ENCODE measurements at regions not wholly inside any gene's neighbourhood (a gene's known extent, or its start where the extent isn't known, plus 50 kb on each side); places are given as distances from the start of the nearest gene placed in this dataset.
"Not testable (repeated sequence)": the region's sequence is repeated elsewhere in the genome, so short reads cannot be mapped to it uniquely, and the experiment has no call there.

GRCh38 chr14:23829736-23830471 lies 123.7 kb upstream of the DHRS4 start:
- DNase-seq (ENCODE audit: low spot score) = no peak

DNA sequence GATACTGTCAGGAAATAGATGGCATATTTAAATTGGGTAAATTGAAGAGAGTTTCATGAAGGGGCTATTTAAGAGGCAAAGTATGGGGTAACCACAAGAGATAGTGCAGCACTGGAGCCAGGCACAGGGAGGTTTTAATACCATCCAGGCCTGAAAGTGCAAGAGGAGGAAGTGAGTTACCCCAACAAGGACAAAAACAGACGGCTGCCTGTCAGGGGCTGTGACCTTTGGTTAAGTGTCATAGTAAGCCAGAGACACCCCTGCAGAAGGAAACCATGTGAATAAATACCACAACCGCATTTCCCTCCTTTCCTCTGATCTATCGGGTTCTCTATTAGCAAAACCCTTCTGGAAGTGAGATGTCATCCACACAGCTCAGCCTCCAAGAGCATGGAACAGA lies 122.0 kb upstream of the DHRS4 start:
- DNase-seq (ENCODE audit: low spot score) = no peak

- no peak for DNase-seq (ENCODE audit: low spot score)
Observed at GRCh38 chr14:23861666-23862065, 91.9 kb upstream of the DHRS4 start.

DNA sequence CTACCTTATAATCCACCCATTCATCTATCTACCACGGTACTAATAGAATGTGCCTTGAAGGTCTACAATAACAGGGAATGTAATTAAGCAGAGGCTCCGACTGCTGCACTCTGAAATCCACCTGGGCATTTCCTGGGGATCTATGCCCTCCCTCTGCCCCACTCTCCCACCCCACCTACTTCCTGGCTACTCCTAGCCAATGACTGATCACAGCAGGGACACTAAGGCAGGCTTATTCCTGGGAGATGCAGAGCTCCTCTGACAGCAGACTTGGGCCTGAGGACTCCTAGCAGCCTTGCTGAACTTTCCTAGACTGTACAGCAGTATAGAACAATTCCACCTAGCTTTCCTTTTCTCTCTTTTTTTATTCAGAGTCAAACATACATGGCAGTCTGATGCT lies 91.1 kb upstream of the DHRS4 start:
- DNase-seq (ENCODE audit: low spot score) = no peak

DNA sequence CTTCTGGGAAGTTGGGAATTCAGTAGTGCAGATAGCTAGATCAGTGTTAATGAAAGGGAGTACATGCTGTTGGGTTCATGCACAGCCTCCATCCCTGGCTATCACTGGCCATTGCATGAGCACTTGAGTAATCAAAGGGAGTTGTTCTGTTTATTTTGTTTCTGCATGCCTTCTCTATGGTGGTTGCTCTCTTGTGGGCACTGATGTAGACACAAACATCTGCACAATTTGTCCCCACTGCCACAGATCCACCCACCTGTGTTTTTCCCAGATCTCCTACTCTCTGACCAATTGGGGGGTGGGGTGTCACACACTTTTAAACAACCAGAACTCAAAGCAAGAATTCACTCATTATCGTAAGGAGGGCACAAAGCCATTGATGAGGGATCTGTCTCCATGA lies 89.7 kb upstream of the DHRS4 start:
- no peak for DNase-seq (ENCODE audit: low spot score)

DNA sequence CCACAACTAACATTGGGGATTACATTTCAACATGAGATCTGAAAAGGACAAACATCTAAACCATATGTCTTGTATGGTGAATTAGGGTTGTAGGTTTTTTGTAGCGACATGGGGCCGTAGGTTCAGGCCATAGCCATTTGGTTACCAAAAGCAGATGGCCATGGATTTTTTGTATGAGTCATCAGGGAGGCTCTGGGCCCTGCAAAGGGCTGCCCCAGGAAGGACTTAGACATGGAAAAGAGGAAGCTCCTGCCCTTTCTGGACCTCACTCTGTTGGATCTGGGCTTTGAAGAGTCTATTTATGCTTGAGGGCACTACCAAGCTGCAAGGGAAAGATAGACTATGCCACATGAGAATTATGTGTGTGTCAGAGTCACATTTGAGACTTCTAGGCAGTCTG lies 89.3 kb upstream of the DHRS4 start:
- DNase-seq (ENCODE audit: low spot score) = no peak

- DNase-seq (ENCODE audit: low spot score) = no peak
Observed at GRCh38 chr14:23864861-23865260, 88.7 kb upstream of the DHRS4 start.

DNA sequence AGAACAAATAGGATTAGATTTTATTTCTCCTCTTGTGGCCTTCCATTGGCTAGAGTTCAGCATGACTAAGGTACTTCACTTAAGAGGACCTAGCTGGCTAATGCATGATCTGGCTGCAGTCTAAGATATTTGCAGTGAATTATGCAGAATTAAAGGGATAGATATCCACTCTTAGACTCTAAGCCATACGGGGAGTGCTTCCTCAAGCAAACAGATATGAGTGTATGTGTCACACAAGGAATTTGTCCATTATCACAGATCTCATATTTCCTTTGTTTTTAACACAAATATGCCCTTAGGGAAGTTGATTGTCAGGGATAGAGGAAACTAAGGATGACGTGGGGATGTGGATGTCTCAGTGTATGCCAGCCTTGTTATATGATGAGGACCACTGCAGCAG lies 88.1 kb upstream of the DHRS4 start:
- DNase-seq (ENCODE audit: low spot score) = no peak

GRCh38 chr14:23866269-23866668 lies 87.3 kb upstream of the DHRS4 start:
- no peak for DNase-seq (ENCODE audit: low spot score)

DNA sequence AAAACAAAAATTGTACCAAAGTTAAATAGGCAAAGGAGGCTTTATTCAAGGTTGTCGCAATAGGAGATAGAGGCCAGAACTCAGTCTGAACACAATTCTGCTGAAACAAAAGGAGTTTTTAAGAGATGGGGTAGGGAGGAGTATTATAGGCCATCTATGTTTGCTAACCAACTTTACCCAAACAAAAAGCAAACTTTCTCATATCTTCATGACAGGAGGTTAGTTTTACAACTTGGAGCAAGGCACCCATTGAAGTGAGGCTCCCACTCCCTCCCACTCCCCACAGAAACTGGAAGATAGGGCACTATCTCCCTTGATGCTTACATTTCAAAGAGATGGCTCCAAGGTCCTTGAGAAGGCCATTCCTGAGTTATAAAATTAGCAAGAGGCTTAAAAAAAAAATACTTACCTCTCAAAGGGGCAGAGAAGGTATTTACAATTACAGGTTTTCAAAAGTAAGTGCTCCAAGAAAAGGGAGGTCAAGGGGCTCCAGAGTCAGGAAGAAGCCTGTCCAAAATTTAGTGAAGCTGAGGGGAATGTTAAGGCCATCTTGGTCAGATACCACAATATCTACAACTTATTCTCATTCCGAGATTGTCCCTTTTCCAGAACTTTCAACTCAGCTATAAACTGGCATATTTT lies 84.4 kb upstream of the DHRS4 start:
- no peak for DNase-seq (ENCODE audit: low spot score)

GRCh38 chr14:23876160-23876750 lies 77.3 kb upstream of the DHRS4 start:
- DNase-seq (ENCODE audit: low spot score) = no peak

GRCh38 chr14:23877111-23877510 lies 76.5 kb upstream of the DHRS4 start:
- no peak for DNase-seq (ENCODE audit: low spot score)

- no peak for DNase-seq (ENCODE audit: low spot score)
Observed at GRCh38 chr14:23877538-23878180, 75.9 kb upstream of the DHRS4 start.

- no peak for DNase-seq (ENCODE audit: low spot score)
Observed at GRCh38 chr14:23881282-23881681, 72.3 kb upstream of the DHRS4 start.

GRCh38 chr14:23883684-23884540 lies 69.7 kb upstream of the DHRS4 start:
- no peak for DNase-seq (ENCODE audit: low spot score)

DNA sequence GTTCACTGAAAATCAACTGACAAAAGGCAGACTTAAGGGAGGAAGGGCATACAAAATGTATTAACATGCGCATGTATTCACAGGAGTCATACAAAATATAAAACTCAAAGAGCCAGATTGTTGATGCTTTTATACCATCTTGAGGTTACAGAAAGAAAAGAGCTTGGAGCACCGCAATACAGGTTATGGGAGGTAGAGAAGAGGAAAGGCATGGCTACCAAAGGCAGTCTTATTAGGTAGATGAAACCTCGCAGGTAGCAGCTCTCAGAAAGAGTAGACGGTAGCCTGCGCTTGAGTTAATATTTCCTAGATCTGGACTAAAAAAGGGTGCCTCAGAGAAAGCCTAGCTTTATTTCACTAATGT lies 69.0 kb upstream of the DHRS4 start:
- no peak for DNase-seq (ENCODE audit: low spot score)

- no peak for DNase-seq (ENCODE audit: low spot score)
Observed at GRCh38 chr14:23887536-23887935, 66.0 kb upstream of the DHRS4 start.

DNA sequence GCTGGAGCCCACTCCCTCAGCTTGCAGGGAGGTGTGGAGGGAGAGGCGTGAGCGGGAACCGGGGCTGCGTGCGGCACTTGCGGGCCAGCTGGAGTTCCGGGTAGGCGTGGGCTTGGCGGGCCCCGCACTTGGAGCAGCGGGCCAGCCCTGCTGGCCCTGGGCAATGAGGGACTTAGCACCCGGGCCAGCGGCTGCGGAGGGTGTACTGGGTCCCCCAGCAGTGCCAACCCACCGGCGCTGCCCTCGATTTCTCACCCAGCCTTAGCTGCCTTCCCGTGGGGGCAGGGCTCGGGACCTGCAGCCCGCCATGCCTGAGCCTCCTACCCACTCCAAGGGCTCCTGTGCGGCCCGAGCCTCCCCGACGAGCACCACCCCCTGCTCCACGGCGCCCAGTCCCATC lies 61.9 kb upstream of the DHRS4 start:
- not testable (repeated sequence) for DNase-seq (ENCODE audit: low spot score)

GRCh38 chr14:23892289-23892688 lies 61.3 kb upstream of the DHRS4 start:
- DNase-seq (ENCODE audit: low spot score) = not testable (repeated sequence)

GRCh38 chr14:23894362-23895052 lies 59.1 kb upstream of the DHRS4 start:
- DNase-seq (ENCODE audit: low spot score) = no peak

DNA sequence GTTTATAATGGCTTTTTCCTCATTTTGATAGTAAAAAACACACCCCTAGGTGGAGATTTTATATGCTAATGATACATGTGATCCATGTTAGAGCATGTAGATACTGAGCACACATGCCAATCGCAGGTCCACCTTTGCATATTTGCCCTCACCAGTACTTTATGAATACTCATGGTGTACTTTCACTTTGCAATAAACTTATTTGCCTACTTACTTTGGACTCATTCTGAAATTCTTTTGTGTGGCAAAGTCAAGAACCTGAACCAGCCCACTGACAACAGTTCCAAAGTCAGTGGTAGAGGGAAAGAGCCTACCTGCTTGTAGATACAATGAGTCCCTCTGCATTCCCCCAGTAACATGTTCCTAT lies 58.5 kb upstream of the DHRS4 start:
- DNase-seq (ENCODE audit: low spot score) = no peak
